SJSA1 (cell line): ENCODE measurements at regions not wholly inside any gene's neighbourhood (a gene's known extent, or its start where the extent isn't known, plus 50 kb on each side); places are given as distances from the start of the nearest gene placed in this dataset.

Experiments
- DNase-seq, 2 experiments: peaks; one replicate each; pipeline ENCODE4 v3.0.0-alpha.2; 2015 to 2020; ENCODE audit warnings: low spot score in 2 of 2, low read depth in 1 of 2
- H3K27ac ChIP-seq: fragments of 250-450 bp; sonication (Bioruptor Pico); 2 replicates; pipeline ENCODE4 v1.5.1; 2020; ENCODE audit warnings: mild to moderate bottlenecking, moderate library complexity
- H3K27me3 ChIP-seq: fragments of 250-450 bp; sonication (Bioruptor Pico); replicated peaks from 2 replicates; pipeline ENCODE4 v1.5.1; 2020; ENCODE audit warnings: mild to moderate bottlenecking, moderate library complexity
- H3K36me3 ChIP-seq: fragments of 250-450 bp; sonication (Bioruptor Pico); 2 replicates; pipeline ENCODE4 v1.5.1; 2020; ENCODE audit warnings: mild to moderate bottlenecking
- H3K4me1 ChIP-seq: fragments of 250-450 bp; sonication (Bioruptor Pico); replicated peaks from 2 replicates; pipeline ENCODE4 v1.6.1; 2021; ENCODE audit warnings: mild to moderate bottlenecking
- H3K4me3 ChIP-seq: fragments of 250-450 bp; sonication (Bioruptor Pico); 2 replicates; pipeline ENCODE4 v1.5.1; 2020; ENCODE audit warnings: mild to moderate bottlenecking
- H3K9me3 ChIP-seq: fragments of 250-450 bp; sonication (Bioruptor Pico); replicated peaks from 2 replicates; pipeline ENCODE4 v1.5.1; 2020; ENCODE audit warnings: mild to moderate bottlenecking

- H3K4me1 ChIP-seq, result no peaks in the 10 kb centered on the region
- DNase-seq, result no peak
- H3K9me3 ChIP-seq, result no peaks in the 10 kb centered on the region
- H3K4me3 ChIP-seq, result no peak overlapping the region
- no peaks in the 10 kb centered on the region for H3K36me3 ChIP-seq
- H3K27ac ChIP-seq, result no peak overlapping the region
- no peaks in the 10 kb centered on the region for H3K27me3 ChIP-seq
Observed at GRCh38 chr3:40858364-40859115, 333.8 kb downstream of the ZNF621 start.

GRCh38 chr3:40862946-40863345 is 336.4 kb upstream of the CTNNB1 start:
- Histone ChIP-seq H3K4me3 (no peak overlapping the region), H3K36me3 (no peaks in the 10 kb centered on the region), H3K4me1 (no peaks in the 10 kb centered on the region), H3K9me3 (no peaks in the 10 kb centered on the region), H3K27ac (no peak overlapping the region), H3K27me3 (no peaks in the 10 kb centered on the region)
- DNase-seq, result no peak

DNA sequence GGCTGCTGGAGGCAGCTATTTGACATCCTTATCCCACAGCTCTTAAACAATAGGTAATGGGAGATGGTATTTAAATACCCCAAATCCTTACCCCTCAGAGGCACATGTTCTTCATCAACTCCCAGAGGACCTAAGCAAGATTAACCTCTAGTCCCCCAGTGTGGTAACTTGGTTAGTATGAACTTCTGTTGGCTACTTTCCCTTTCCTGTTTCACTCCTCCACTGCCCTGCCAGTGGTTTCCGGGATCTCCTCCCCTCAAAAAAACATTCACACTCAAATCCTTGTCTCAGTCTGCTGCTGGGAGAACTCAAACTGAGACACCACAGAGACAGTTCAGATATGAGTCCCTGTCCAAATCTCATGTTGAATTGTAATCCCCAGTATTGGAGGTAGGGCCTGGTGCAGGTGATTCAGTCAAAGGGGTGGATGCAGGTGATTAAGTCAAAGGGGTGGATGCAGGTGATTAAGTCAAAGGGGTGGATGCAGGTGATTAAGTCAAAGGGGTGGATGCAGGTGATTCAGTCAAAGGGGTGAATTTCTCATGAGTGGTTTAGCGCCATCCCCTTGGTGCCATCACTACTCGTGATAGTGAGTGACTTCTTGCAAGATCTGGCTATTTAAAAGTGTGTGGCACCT is 335.0 kb upstream of the CTNNB1 start:
- Histone ChIP-seq H3K36me3 (no peaks in the 10 kb centered on the region), H3K27me3 (no peaks in the 10 kb centered on the region), H3K4me3 (no peak overlapping the region), H3K9me3 (no peaks in the 10 kb centered on the region), H3K27ac (no peak overlapping the region), H3K4me1 (no peaks in the 10 kb centered on the region)
- no peak for DNase-seq

- H3K27ac ChIP-seq, result no peak overlapping the region
- no peak for DNase-seq
- H3K27me3 ChIP-seq, result no peaks in the 10 kb centered on the region
- H3K9me3 ChIP-seq, result no peaks in the 10 kb centered on the region
- H3K4me3 ChIP-seq, result no peak overlapping the region
- no peaks in the 10 kb centered on the region for H3K36me3 ChIP-seq
- no peaks in the 10 kb centered on the region for H3K4me1 ChIP-seq
Observed at GRCh38 chr3:40864915-40865314, 334.4 kb upstream of the CTNNB1 start.

DNA sequence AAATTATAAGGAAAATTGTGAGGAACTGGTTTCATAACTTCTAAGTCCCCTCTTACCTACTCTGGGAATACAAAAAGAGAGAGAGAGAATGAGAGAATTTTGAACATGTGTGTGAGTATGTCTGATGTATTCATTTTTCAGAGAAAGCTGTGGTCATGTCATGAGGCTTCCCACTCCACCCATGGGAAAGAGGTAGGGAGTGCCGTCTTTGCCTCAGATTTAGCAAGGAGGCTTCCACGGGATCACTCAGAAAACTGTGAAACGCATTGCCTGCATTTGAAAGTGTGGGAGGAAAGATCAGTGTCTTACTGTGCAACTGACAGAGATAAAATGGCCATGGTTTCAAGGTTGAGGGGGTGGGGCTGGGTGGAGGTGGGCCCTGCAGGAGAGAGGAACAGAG is 331.5 kb upstream of the CTNNB1 start:
- Histone ChIP-seq H3K4me3 (no peak overlapping the region), H3K9me3 (no peaks in the 10 kb centered on the region), H3K36me3 (no peaks in the 10 kb centered on the region), H3K27me3 (no peaks in the 10 kb centered on the region), H3K27ac (no peak overlapping the region), H3K4me1 (no peaks in the 10 kb centered on the region)
- no peak for DNase-seq

- no peaks in the 10 kb centered on the region for H3K36me3 ChIP-seq
- H3K4me1 ChIP-seq, result no peaks in the 10 kb centered on the region
- H3K27ac ChIP-seq, result no peak overlapping the region
- H3K4me3 ChIP-seq, result no peak overlapping the region
- H3K27me3 ChIP-seq, result no peaks in the 10 kb centered on the region
- no peak for DNase-seq
- H3K9me3 ChIP-seq, result no peaks in the 10 kb centered on the region
Observed at GRCh38 chr3:40869013-40869412, 330.3 kb upstream of the CTNNB1 start.

DNA sequence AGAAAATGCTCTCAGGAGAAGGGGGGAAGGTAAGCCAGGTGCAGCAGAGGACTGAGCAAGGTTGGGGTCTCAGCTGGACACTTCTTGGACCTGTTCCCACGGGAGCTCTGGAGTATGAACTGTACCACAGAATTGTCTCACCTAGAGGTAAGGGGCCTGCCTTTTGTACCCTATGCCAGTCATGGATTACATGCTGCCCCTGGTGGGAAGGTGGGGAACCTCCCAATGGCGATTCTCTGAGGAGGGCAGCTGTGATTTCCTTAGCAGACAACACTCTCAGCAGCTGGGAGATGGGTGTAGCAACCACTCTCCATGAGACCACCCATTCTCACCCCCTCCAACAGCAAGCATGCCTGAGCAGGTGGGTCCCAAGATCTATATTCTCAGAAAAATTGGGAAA is 329.4 kb upstream of the CTNNB1 start:
- Histone ChIP-seq H3K4me3 (no peak overlapping the region), H3K27me3 (no peaks in the 10 kb centered on the region), H3K27ac (no peak overlapping the region), H3K4me1 (no peaks in the 10 kb centered on the region), H3K9me3 (no peaks in the 10 kb centered on the region), H3K36me3 (no peaks in the 10 kb centered on the region)
- no peak for DNase-seq

- DNase-seq, result no peak
- Histone ChIP-seq H3K27me3 (no peaks in the 10 kb centered on the region), H3K9me3 (no peaks in the 10 kb centered on the region), H3K4me3 (no peak overlapping the region), H3K27ac (no peak overlapping the region), H3K4me1 (peaks cover 4% of the 10 kb centered on the region), H3K36me3 (no peaks in the 10 kb centered on the region)
Observed at GRCh38 chr3:40871394-40871793, 327.9 kb upstream of the CTNNB1 start.

GRCh38 chr3:40872258-40872920 is 326.9 kb upstream of the CTNNB1 start:
- peaks cover 14% of the 10 kb centered on the region for H3K4me1 ChIP-seq
- no peak overlapping the region for H3K4me3 ChIP-seq
- H3K27me3 ChIP-seq, result no peaks in the 10 kb centered on the region
- H3K27ac ChIP-seq, result no peak overlapping the region
- H3K36me3 ChIP-seq, result no peaks in the 10 kb centered on the region
- no peaks in the 10 kb centered on the region for H3K9me3 ChIP-seq
- no peak for DNase-seq

DNA sequence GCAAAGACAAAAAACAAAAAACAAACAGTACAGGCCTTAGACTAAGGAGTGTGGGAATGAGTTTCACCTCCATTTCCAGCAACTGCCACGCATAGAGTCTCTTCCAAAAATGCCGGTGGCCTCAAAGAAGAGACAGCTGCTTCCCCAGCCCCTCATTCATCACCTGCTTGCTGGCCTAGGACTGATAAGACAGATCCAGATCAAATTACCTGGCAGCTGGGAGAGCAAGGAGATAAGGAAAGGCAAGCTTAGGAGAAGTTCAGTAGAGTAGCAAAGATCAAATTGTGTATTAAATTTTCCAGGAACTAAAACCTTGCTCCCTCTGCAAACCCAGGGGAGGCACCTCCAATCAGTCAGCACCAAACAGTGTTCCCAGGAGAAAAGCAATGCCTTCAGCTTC is 325.8 kb upstream of the CTNNB1 start:
- no peak for DNase-seq
- Histone ChIP-seq H3K36me3 (no peaks in the 10 kb centered on the region), H3K27me3 (no peaks in the 10 kb centered on the region), H3K9me3 (no peaks in the 10 kb centered on the region), H3K4me3 (no peak overlapping the region), H3K27ac (no peak overlapping the region), H3K4me1 (peaks cover 23% of the 10 kb centered on the region)

DNA sequence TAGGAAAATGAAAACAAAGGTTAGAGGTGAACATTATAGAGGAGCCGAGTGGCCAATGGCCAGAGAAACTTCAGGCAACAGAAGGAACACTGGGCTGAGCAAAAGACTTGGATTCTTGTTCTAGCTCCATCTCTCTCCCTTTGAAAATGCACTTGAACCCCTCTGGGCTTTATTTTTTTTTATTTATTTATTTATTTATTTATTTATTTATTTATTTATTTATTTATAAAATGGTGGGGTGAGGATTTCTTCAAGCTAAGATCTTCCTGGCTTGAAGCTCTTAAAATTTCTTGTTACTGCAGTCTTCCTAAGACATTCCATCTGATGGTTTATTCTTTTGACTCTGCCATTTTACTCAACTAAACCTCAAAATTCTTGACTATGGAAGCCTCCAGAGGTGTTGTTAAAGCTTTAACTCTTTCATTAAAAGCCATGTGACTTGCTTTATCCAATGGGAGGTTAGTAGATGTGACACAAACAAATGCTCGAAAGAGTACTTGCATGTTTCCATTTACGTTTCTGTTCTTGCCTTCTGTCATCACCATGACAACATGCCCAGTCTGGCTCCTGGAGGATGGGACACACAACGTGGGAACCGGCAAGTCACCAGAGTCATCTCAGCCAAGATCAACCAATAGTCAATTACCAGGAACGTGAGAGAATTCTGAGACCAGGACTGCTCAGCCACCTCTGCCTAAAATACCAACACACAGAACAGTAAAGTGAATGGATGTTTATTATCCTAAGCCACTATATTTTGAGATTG is 325.2 kb upstream of the CTNNB1 start:
- Histone ChIP-seq H3K27me3 (no peaks in the 10 kb centered on the region), H3K4me3 (no peak overlapping the region), H3K9me3 (no peaks in the 10 kb centered on the region), H3K36me3 (no peaks in the 10 kb centered on the region), H3K4me1 (peaks cover 29% of the 10 kb centered on the region), H3K27ac (no peak overlapping the region)
- DNase-seq, result no peak

DNA sequence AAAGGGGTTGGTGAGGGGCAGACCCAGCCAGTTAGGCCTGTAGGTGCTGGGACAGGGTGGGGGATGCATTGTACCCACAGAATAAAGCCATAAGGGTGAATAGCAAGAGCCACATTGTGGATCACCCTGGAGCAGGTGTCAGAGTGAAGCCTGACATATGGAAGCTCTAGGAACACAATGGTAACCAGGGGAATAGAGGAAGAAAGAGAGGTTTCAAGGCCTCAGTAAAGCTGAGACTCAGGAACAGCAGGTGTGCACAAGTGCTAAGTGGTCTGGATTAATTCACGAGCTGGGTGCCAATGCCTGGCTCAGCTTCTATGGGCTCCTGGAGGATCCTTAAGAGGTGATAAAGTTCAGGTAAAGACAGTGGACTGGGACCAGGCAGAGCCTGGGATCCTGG is 323.7 kb upstream of the CTNNB1 start:
- H3K4me3 ChIP-seq, result no peak overlapping the region
- no peaks in the 10 kb centered on the region for H3K27me3 ChIP-seq
- H3K27ac ChIP-seq, result no peak overlapping the region
- H3K9me3 ChIP-seq, result no peaks in the 10 kb centered on the region
- no peaks in the 10 kb centered on the region for H3K36me3 ChIP-seq
- no peak for DNase-seq
- H3K4me1 ChIP-seq, result peaks cover 29% of the 10 kb centered on the region

- H3K36me3 ChIP-seq, result no peaks in the 10 kb centered on the region
- H3K4me3 ChIP-seq, result no peak overlapping the region
- H3K9me3 ChIP-seq, result no peaks in the 10 kb centered on the region
- peak overlapping the region; percentile 49 for H3K27ac ChIP-seq
- H3K27me3 ChIP-seq, result no peaks in the 10 kb centered on the region
- peaks cover 29% of the 10 kb centered on the region for H3K4me1 ChIP-seq
- peak in 1 of 2 experiments; percentile 6 for DNase-seq
Observed at GRCh38 chr3:40876009-40876408, 323.3 kb upstream of the CTNNB1 start.

DNA sequence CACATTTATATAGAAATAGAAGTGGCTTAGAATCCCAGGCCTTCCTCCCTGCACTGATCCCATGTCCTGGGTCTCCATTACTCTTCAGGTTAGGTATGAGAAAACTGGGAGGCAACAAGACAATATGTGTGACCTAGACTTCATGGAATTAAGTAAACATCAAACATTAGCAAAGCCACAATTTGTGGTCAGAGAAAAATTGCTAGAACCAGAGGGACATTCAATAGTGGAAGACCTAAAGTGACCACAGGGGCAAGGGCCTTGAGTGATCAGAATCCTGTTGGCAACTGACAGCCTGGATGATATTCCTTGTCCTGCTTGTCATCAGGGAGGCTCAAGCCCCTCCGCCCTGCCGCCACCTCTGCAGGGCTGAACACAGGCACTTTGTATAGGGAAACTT is 322.8 kb upstream of the CTNNB1 start:
- H3K4me3 ChIP-seq, result no peak overlapping the region
- H3K27me3 ChIP-seq, result no peaks in the 10 kb centered on the region
- H3K9me3 ChIP-seq, result no peaks in the 10 kb centered on the region
- H3K36me3 ChIP-seq, result no peaks in the 10 kb centered on the region
- peak in 1 of 2 experiments; percentile 35 for DNase-seq
- peak overlapping the region; percentile 49 for H3K27ac ChIP-seq
- peaks cover 29% of the 10 kb centered on the region for H3K4me1 ChIP-seq
